NCI-H524 (cell line): ENCODE measurements at regions not wholly inside any gene's neighbourhood (a gene's known extent, or its start where the extent isn't known, plus 50 kb on each side); places are given as distances from the start of the nearest gene placed in this dataset.

Experiments
- DNase-seq, 2 experiments: peaks; one replicate each; lab custom pipeline; 2025; lab: John Stamatoyannopoulos, UW

GRCh38 chr2:175686002-175686401 lies 316.1 kb downstream of the LNPK start:
- DNase-seq = no peak

GRCh38 chr2:175684466-175684865 lies 317.6 kb downstream of the LNPK start:
- DNase-seq = peak in 1 of 2 experiments; percentile 4

- no peak for DNase-seq
These were observed 322.3 kb downstream of the LNPK start for GRCh38 chr2:175679728-175680127.

GRCh38 chr2:175679231-175679630 lies 322.8 kb downstream of the LNPK start:
- DNase-seq = no peak

GRCh38 chr2:175677880-175678279 lies 324.2 kb downstream of the LNPK start:
- DNase-seq = no peak

GRCh38 chr2:175676813-175677212 lies 325.3 kb downstream of the LNPK start:
- DNase-seq = peak in 1 of 2 experiments; percentile 10

GRCh38 chr2:175668804-175669203 lies 333.3 kb downstream of the LNPK start:
- DNase-seq = peak in 1 of 2 experiments; percentile 41

- no peak for DNase-seq
These were observed 339.7 kb downstream of the LNPK start for GRCh38 chr2:175662335-175662734.

- DNase-seq = no peak
These were observed 353.4 kb downstream of the LNPK start for GRCh38 chr2:175648577-175649063.

- DNase-seq = no peak
These were observed 355.0 kb downstream of the LNPK start for GRCh38 chr2:175647058-175647457.

- DNase-seq = no peak
These were observed 361.4 kb downstream of the LNPK start for GRCh38 chr2:175640655-175641054.

- no peak for DNase-seq
These were observed 368.8 kb downstream of the LNPK start for GRCh38 chr2:175633227-175633626.

GRCh38 chr2:175631245-175631623 lies 370.8 kb downstream of the LNPK start:
- DNase-seq = no peak

- no peak for DNase-seq
These were observed 371.5 kb downstream of the LNPK start for GRCh38 chr2:175630280-175631244.

GRCh38 chr2:175628243-175628642 lies 373.8 kb downstream of the LNPK start:
- DNase-seq = no peak

- no peak for DNase-seq
These were observed 374.7 kb downstream of the LNPK start for GRCh38 chr2:175627405-175627804.

- no peak for DNase-seq
These were observed 375.3 kb downstream of the LNPK start for GRCh38 chr2:175626796-175627195.

GRCh38 chr2:175624785-175625184 lies 377.3 kb downstream of the LNPK start:
- DNase-seq = no peak

- peak in 1 of 2 experiments; percentile 6 for DNase-seq
These were observed 377.8 kb downstream of the LNPK start for GRCh38 chr2:175624211-175624761.

- no peak for DNase-seq
These were observed 380.2 kb downstream of the LNPK start for GRCh38 chr2:175621821-175622220.

GRCh38 chr2:175620106-175620505 lies 382.0 kb downstream of the LNPK start:
- no peak for DNase-seq

- DNase-seq = no peak
These were observed 382.7 kb downstream of the LNPK start for GRCh38 chr2:175619179-175620045.
